HFFc6 (cell line): ENCODE measurements at regions not wholly inside any gene's neighbourhood (a gene's known extent, or its start where the extent isn't known, plus 50 kb on each side); places are given as distances from the start of the nearest gene placed in this dataset.

Experiments
- DNase-seq: peaks from one replicate; pipeline ENCODE4 v3.0.0-alpha.2; 2018
- H3K27ac Mint-ChIP-seq: 2 replicates; pipeline ENCODE4 v1.8.0; 2020; ENCODE audit warnings: mild to moderate bottlenecking, mixed read lengths
- H3K27me3 Mint-ChIP-seq: 2 replicates; pipeline ENCODE4 v1.8.0; 2021; ENCODE audit warnings: mild to moderate bottlenecking, moderate library complexity, mixed read lengths; ENCODE audit not compliant: insufficient read depth
- H3K36me3 Mint-ChIP-seq: 2 replicates; pipeline ENCODE4 v1.8.0; 2021; ENCODE audit warnings: low read depth, mixed read lengths
- H3K4me1 Mint-ChIP-seq: 2 replicates; pipeline ENCODE4 v1.8.0; 2020; ENCODE audit warnings: low read depth, mixed read lengths
- H3K4me3 Mint-ChIP-seq: 2 replicates; pipeline ENCODE4 v1.8.0; 2020; ENCODE audit warnings: mild to moderate bottlenecking, moderate library complexity, mixed read lengths
- H3K9me3 Mint-ChIP-seq: 2 replicates; pipeline ENCODE4 v1.8.0; 2020; ENCODE audit warnings: mild to moderate bottlenecking, mixed read lengths
- CTCF ChIP-seq: fragments of 200-600 bp; sonication (generic); IDR thresholded peaks from 2 replicates; pipeline ENCODE4 v1.5.0; 2021; ENCODE audit warnings: antibody characterized with exemption, mild to moderate bottlenecking

- Mint-ChIP-seq H3K4me3 (peak overlapping the region; percentile 71), H3K27ac (peak overlapping the region; percentile 96), H3K9me3 (peaks cover 14% of the 10 kb centered on the region), H3K4me1 (peaks cover 49% of the 10 kb centered on the region), H3K27me3 (no peaks in the 10 kb centered on the region; the same call in 1 of the 2 replicates), H3K36me3 (peaks cover 12% of the 10 kb centered on the region)
- no peak; the same call in 1 of the 2 replicates for TF ChIP-seq CTCF
- peak; percentile 96 for DNase-seq
These were observed 301.9 kb downstream of the SOX9 start for GRCh38 chr17:72422505-72423285.

DNA sequence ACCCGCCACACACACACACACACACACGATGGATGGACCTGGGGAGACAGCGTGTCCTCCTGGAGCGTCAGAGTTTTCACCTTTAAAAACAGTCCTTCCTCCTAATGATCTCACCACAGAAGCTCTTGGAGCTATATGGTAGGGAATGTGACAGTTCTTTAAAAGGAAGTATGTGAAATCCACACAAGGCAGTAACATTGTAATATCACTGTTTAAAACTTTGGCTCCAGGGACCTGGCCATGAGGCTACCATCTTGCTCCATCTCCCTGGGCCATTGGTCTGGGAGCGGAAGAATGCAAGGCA, 302.4 kb downstream of the SOX9 start:
- peaks cover 49% of the 10 kb centered on the region for H3K4me1 Mint-ChIP-seq
- no peaks in the 10 kb centered on the region; the same call in 1 of the 2 replicates for H3K27me3 Mint-ChIP-seq
- H3K27ac Mint-ChIP-seq = peak overlapping the region; percentile 96
- H3K4me3 Mint-ChIP-seq = peak overlapping the region; percentile 71
- peaks cover 8% of the 10 kb centered on the region for H3K36me3 Mint-ChIP-seq
- TF ChIP-seq CTCF = no peak
- DNase-seq = no peak
- peaks cover 9% of the 10 kb centered on the region for H3K9me3 Mint-ChIP-seq

DNA sequence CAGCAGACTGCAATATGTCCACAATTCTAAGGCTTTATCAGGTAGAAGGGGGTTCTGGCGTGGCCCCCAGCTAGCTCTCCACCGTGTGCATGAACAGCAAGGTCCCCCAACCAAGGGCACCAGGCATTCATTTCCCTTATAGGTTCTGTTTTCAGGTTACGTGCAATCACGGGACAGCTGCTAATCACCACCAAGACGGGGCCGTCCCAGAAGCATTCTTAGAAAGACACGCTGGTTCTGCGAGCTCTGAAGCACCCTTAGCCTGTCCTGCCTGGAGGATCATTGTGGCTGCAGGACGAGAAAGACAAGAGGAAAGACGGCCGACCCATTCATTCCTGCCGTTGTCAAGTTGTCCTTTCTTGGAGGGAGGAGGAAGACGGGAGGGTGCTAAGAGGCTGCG, 302.9 kb downstream of the SOX9 start:
- peak overlapping the region; percentile 96 for H3K27ac Mint-ChIP-seq

GRCh38 chr17:72424505-72425117, 303.8 kb downstream of the SOX9 start:
- Mint-ChIP-seq H3K27me3 (no peaks in the 10 kb centered on the region; the same call in 1 of the 2 replicates), H3K4me3 (no peak overlapping the region)

More for the DNA sequence above, 302.9 kb downstream of the SOX9 start:
- Mint-ChIP-seq H3K9me3 (peaks cover 4% of the 10 kb centered on the region), H3K27me3 (no peaks in the 10 kb centered on the region; the same call in 1 of the 2 replicates), H3K36me3 (peaks cover 4% of the 10 kb centered on the region), H3K4me3 (peak overlapping the region; percentile 71; the same call in 1 of the 2 replicates), H3K4me1 (peaks cover 50% of the 10 kb centered on the region)
- DNase-seq = no peak
- TF ChIP-seq CTCF = no peak

More at GRCh38 chr17:72424505-72425117, 303.8 kb downstream of the SOX9 start:
- Mint-ChIP-seq H3K36me3 (no peaks in the 10 kb centered on the region), H3K27ac (peak overlapping the region; percentile 42; the same call in 1 of the 2 replicates), H3K4me1 (peaks cover 58% of the 10 kb centered on the region), H3K9me3 (no peaks in the 10 kb centered on the region)
- DNase-seq = no peak
- no peak for TF ChIP-seq CTCF
